Activated T-helper 17 cell treated with anti-CD3 and anti-CD28 coated beads, Interleukin-2, amount 50 U/mL, for 72 hours (primary cell): ENCODE measurements at regions not wholly inside any gene's neighbourhood (a gene's known extent, or its start where the extent isn't known, plus 50 kb on each side); places are given as distances from the start of the nearest gene placed in this dataset.

Experiments used
- ATAC-seq: fragments of 150-1000 bp; cut with Tn5 transposase; replicated peaks from 2 replicates; pipeline ENCODE4 v1.10.0; 2021; ENCODE audit warnings: mild to moderate bottlenecking, moderate library complexity
- H3K27ac Mint-ChIP-seq: one replicate; pipeline ENCODE4 v1.8.0; 2022; ENCODE audit warnings: mixed read lengths
- H3K27me3 Mint-ChIP-seq: one replicate; pipeline ENCODE4 v1.8.0; 2022; ENCODE audit warnings: mixed read lengths
- H3K36me3 Mint-ChIP-seq: one replicate; pipeline ENCODE4 v1.8.0; 2022; ENCODE audit warnings: low read depth, mild to moderate bottlenecking, mixed read lengths
- H3K4me1 Mint-ChIP-seq: one replicate; pipeline ENCODE4 v1.8.0; 2022; ENCODE audit warnings: mixed read lengths
- H3K4me3 Mint-ChIP-seq: one replicate; pipeline ENCODE4 v1.8.0; 2022; ENCODE audit warnings: mild to moderate bottlenecking, mixed read lengths
- H3K9me3 Mint-ChIP-seq: one replicate; pipeline ENCODE4 v1.8.0; 2022; ENCODE audit warnings: mixed read lengths

DNA sequence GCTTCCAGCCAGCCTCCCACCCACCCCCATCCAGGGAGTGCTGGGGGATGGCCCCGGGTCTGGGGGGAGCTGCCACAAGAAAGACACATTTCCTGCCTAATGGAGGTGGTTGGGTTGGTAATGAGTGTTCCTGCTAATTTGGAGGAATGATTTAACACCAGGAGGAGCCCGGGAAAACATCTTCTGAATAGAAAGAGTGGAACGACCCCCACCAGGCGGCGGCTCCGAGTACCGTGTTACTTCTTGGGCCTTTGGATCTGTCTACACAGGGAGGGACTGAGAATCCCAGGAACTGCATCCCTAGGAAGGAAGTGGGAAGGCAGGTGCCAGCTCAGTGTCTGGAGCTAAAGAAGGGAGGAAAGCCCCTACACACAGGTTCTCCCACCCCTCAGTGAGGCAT is 64.6 kb downstream of the TSPAN17 start:
- H3K36me3 Mint-ChIP-seq = no peaks in the 10 kb centered on the region
- no peaks in the 10 kb centered on the region for H3K4me1 Mint-ChIP-seq
- no peak overlapping the region for H3K4me3 Mint-ChIP-seq
- ATAC-seq = no peak
- no peaks in the 10 kb centered on the region for H3K9me3 Mint-ChIP-seq
- peaks cover 35% of the 10 kb centered on the region for H3K27me3 Mint-ChIP-seq
- no peak overlapping the region for H3K27ac Mint-ChIP-seq

DNA sequence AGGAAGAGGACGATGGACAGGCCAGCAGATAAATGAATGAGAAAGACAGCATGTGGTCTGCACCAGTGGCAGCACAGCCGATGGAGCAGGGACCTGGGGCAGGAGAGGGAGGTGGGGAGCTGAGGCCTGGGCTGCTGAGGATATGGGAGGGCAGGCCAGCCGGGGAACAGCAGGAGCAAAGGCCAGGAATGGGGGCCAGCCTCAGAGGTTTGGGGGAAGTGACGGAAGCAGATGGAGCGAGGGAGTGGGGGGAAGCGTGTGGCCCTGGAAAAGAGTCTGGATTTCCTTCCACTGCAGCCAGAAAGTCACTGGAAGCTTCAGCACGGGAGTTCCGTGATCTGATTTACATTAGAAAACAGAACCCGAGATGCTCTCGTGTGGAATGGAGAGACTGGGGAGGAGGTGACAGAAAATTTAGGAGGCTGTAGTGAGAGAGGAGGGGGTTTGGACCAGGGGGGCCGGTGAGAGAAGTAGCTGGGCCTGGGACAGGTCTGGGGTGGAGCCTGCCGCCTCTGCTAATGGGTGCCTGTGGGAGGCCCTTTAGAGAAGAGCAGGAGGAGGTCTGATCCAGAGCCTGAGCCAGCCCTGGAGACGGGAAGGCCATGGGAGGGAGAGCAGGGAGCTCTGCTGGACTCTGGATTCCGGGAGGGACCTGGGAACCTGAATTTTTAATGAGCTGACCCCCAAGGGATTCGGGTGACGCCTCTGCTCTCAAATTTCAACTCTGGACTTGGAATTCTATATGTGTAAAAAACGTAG is 65.4 kb downstream of the TSPAN17 start:
- H3K27ac Mint-ChIP-seq = no peak overlapping the region
- H3K4me1 Mint-ChIP-seq = no peaks in the 10 kb centered on the region
- H3K9me3 Mint-ChIP-seq = no peaks in the 10 kb centered on the region
- ATAC-seq = no peak
- no peak overlapping the region for H3K4me3 Mint-ChIP-seq
- no peaks in the 10 kb centered on the region for H3K36me3 Mint-ChIP-seq
- H3K27me3 Mint-ChIP-seq = peaks cover 36% of the 10 kb centered on the region

DNA sequence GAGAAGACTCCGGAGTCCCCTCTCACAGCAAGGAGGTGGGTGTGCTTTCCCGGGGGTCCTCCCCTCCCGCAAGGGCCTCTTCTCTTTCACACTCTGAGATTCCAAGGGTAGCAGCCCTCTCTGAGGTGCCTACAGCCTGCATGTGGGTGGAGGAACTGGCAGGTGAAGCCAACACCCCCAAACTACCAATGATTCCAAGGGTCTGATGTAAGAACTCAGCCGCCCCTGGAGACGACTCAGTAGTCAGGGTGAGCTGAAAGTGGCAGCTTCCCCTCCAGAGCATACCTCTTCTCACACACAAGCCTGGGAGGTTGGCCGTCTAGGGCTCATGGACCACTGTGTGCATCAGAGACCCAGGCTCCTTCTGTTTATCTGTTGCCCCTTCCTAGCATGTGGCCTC is 66.1 kb downstream of the TSPAN17 start:
- H3K27ac Mint-ChIP-seq = no peak overlapping the region
- no peaks in the 10 kb centered on the region for H3K36me3 Mint-ChIP-seq
- ATAC-seq = no peak
- H3K27me3 Mint-ChIP-seq = peaks cover 40% of the 10 kb centered on the region
- no peaks in the 10 kb centered on the region for H3K4me1 Mint-ChIP-seq
- no peak overlapping the region for H3K4me3 Mint-ChIP-seq
- no peaks in the 10 kb centered on the region for H3K9me3 Mint-ChIP-seq

- Mint-ChIP-seq H3K36me3 (no peaks in the 10 kb centered on the region), H3K9me3 (no peaks in the 10 kb centered on the region), H3K27me3 (peaks cover 46% of the 10 kb centered on the region), H3K4me1 (no peaks in the 10 kb centered on the region), H3K27ac (no peak overlapping the region), H3K4me3 (no peak overlapping the region)
- no peak for ATAC-seq
Measured at GRCh38 chr5:176714067-176714466, 66.8 kb downstream of the TSPAN17 start.

- peaks cover 42% of the 10 kb centered on the region for H3K27me3 Mint-ChIP-seq
- H3K27ac Mint-ChIP-seq = no peak overlapping the region
- H3K36me3 Mint-ChIP-seq = no peaks in the 10 kb centered on the region
- H3K4me3 Mint-ChIP-seq = no peak overlapping the region
- H3K9me3 Mint-ChIP-seq = no peaks in the 10 kb centered on the region
- H3K4me1 Mint-ChIP-seq = no peaks in the 10 kb centered on the region
- no peak for ATAC-seq
Measured at GRCh38 chr5:176716320-176716719, 69.0 kb downstream of the TSPAN17 start.

DNA sequence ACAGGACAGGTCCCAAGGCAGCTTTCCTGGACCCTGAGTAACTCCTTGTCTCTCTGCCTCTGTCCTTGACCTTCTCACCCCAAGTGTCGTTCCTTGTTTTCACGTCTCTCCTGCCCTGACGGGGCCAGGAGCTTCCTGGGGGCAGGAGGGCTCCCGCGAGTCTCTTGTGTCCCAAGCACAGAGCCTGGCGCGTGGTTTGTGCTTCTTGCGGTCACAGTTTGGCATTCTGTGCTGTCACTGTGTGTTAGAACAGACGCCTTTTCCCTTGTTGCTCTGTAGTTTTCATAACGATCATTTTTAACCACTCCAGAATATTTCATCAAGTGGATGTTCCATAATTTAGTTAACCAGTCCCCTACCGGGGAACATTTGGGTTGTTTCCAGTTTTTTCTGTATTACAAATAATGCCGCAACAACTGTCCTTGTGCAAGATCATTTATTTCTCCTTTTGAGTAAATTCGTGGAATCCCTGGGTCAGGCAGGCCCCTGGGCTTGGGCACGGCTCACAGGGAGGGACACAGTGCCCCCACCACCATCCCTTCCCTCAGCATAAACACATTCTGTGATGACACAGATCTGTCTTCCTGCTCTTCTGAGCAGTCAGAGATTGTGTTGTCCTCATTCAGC is 71.9 kb downstream of the TSPAN17 start:
- no peak overlapping the region for H3K4me3 Mint-ChIP-seq
- no peak for ATAC-seq
- no peaks in the 10 kb centered on the region for H3K36me3 Mint-ChIP-seq
- H3K27ac Mint-ChIP-seq = no peak overlapping the region
- H3K27me3 Mint-ChIP-seq = peaks cover 42% of the 10 kb centered on the region
- peaks cover 5% of the 10 kb centered on the region for H3K4me1 Mint-ChIP-seq
- H3K9me3 Mint-ChIP-seq = no peaks in the 10 kb centered on the region

DNA sequence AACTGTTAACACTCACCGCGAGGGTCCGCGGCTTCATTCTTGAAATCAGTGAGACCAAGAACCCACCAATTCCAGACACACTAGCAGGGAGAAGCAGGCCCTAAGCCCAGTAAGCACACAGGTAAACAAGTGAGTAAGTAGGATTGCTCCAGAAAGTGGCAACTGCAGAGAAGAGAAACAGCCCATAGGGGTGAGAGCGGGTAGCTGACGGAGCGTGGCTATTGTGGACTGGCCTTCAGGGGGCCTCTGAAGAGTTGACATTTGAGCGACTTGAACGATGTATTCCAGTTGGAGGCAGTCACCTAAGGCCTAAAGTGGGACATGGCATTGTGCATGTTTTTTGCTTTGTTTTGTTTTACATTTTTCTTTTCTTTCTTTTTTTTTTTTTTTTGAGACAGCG is 74.2 kb downstream of the TSPAN17 start:
- Mint-ChIP-seq H3K9me3 (no peaks in the 10 kb centered on the region), H3K27ac (no peak overlapping the region), H3K27me3 (peaks cover 36% of the 10 kb centered on the region), H3K4me1 (peaks cover 5% of the 10 kb centered on the region), H3K4me3 (no peak overlapping the region), H3K36me3 (no peaks in the 10 kb centered on the region)
- ATAC-seq = no peak

DNA sequence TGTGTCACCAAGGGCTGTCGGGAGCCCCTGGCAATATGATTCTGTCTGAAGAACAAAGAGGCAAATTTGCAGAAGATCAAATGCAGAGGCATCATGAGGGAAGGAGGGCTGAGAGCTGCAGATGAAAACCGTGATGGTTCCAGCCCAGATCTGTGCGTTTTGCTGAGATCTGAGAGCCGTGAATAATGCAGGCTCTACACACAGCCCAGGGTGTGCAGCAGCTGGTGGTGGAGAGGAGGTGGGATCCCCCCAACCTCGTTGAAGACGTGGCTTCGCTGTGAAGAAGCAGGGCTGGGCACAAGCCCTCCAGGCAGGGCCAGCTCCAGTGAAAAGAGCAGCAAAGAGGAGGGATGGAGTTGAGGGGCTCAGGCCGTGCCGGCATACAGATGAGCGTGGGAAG is 75.5 kb downstream of the TSPAN17 start:
- no peak overlapping the region for H3K27ac Mint-ChIP-seq
- H3K4me3 Mint-ChIP-seq = no peak overlapping the region
- H3K4me1 Mint-ChIP-seq = peaks cover 5% of the 10 kb centered on the region
- no peaks in the 10 kb centered on the region for H3K36me3 Mint-ChIP-seq
- peaks cover 31% of the 10 kb centered on the region for H3K27me3 Mint-ChIP-seq
- ATAC-seq = no peak
- H3K9me3 Mint-ChIP-seq = no peaks in the 10 kb centered on the region

- no peaks in the 10 kb centered on the region for H3K9me3 Mint-ChIP-seq
- H3K27me3 Mint-ChIP-seq = peaks cover 29% of the 10 kb centered on the region
- H3K4me1 Mint-ChIP-seq = peaks cover 5% of the 10 kb centered on the region
- no peak overlapping the region for H3K27ac Mint-ChIP-seq
- no peaks in the 10 kb centered on the region for H3K36me3 Mint-ChIP-seq
- peak; percentile 26 for ATAC-seq
- H3K4me3 Mint-ChIP-seq = no peak overlapping the region
Measured at GRCh38 chr5:176723440-176723839, 76.2 kb downstream of the TSPAN17 start.

DNA sequence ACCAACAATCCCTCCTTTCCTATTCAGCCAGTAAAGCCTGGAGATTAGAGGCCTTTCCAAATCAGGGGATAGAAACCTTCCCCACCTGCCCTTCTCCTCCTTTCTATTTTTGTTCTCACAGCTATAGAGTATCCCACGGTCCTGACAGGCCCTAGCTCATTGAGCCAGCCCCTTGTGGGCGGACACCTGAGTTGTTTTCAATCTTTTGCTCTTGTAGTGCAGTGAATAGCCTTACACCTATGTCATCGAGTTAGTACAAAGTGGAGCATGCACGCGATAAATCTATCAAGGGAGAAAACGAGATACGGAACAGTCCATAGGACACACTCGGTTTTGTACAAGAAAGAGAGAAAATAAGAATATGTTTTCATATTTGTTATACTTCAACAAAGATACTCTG is 77.2 kb downstream of the TSPAN17 start:
- H3K4me3 Mint-ChIP-seq = no peak overlapping the region
- no peaks in the 10 kb centered on the region for H3K9me3 Mint-ChIP-seq
- H3K36me3 Mint-ChIP-seq = no peaks in the 10 kb centered on the region
- ATAC-seq = no peak
- no peak overlapping the region for H3K27ac Mint-ChIP-seq
- H3K27me3 Mint-ChIP-seq = peaks cover 27% of the 10 kb centered on the region
- peaks cover 5% of the 10 kb centered on the region for H3K4me1 Mint-ChIP-seq

- no peaks in the 10 kb centered on the region for H3K9me3 Mint-ChIP-seq
- peaks cover 5% of the 10 kb centered on the region for H3K4me1 Mint-ChIP-seq
- no peak overlapping the region for H3K4me3 Mint-ChIP-seq
- H3K27me3 Mint-ChIP-seq = peaks cover 35% of the 10 kb centered on the region
- H3K36me3 Mint-ChIP-seq = no peaks in the 10 kb centered on the region
- ATAC-seq = no peak
- no peak overlapping the region for H3K27ac Mint-ChIP-seq
Measured at GRCh38 chr5:176725521-176726280, 78.4 kb downstream of the TSPAN17 start.

DNA sequence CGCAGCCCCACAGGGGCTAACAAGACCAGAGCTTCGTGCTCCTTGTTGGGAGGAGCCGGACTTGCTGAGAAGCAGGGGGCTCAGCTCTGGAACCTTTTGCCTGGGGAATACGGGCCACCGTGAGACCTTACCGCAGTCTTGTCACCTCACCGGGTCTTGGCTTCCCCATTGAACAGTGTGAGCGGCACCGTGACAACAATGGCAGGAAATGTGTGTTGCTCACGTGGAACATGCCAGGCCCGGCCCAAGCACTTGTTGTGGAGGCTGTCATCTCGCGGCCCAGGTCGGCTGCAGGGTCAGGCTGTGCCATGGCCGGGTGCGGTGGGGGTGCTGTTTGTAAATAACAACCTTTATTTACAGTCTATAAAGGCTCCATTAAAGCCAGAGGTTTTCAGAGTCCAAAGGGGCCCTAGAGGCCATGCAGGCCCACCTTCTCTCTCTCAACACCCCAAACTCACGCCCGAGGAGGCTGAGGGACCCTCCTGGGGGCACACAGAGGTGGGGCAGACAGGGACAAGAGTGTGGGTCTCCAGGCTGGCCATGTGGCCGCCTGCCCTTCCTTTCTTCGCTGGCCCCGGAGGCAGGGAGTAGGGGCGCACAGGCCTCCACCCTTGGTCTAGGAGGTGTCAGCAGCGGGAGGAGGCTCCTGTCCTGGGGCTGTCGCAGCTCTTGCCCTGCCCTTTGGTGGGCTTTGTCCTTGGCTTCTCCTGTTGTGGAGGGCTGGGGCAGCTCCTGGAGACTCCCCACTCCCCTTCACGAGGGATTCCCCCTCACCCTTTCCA is 79.7 kb downstream of the TSPAN17 start:
- H3K4me3 Mint-ChIP-seq = no peak overlapping the region
- no peak for ATAC-seq
- H3K4me1 Mint-ChIP-seq = peaks cover 5% of the 10 kb centered on the region
- H3K36me3 Mint-ChIP-seq = no peaks in the 10 kb centered on the region
- H3K9me3 Mint-ChIP-seq = no peaks in the 10 kb centered on the region
- no peak overlapping the region for H3K27ac Mint-ChIP-seq
- H3K27me3 Mint-ChIP-seq = peaks cover 38% of the 10 kb centered on the region

- H3K27me3 Mint-ChIP-seq = peaks cover 39% of the 10 kb centered on the region
- no peak overlapping the region for H3K27ac Mint-ChIP-seq
- H3K4me3 Mint-ChIP-seq = no peak overlapping the region
- H3K36me3 Mint-ChIP-seq = no peaks in the 10 kb centered on the region
- H3K9me3 Mint-ChIP-seq = no peaks in the 10 kb centered on the region
- no peak for ATAC-seq
- H3K4me1 Mint-ChIP-seq = peaks cover 5% of the 10 kb centered on the region
Measured at GRCh38 chr5:176727528-176727900, 80.2 kb downstream of the TSPAN17 start.

- Mint-ChIP-seq H3K36me3 (no peaks in the 10 kb centered on the region), H3K27ac (no peak overlapping the region), H3K27me3 (peaks cover 40% of the 10 kb centered on the region), H3K4me1 (peaks cover 5% of the 10 kb centered on the region), H3K4me3 (no peak overlapping the region), H3K9me3 (no peaks in the 10 kb centered on the region)
- no peak for ATAC-seq
Measured at GRCh38 chr5:176727983-176728675, 80.8 kb downstream of the TSPAN17 start.
